Lung (tissue), 11 donors: ENCODE measurements at regions not wholly inside any gene's neighbourhood (a gene's known extent, or its start where the extent isn't known, plus 50 kb on each side); places are given as distances from the start of the nearest gene placed in this dataset.

Experiments
- ATAC-seq: fragments of 200-7000 bp; cut with Tn5 transposase; one replicate; pipeline ENCODE4 v1.9.1; 2020; ENCODE audit warnings: moderate number of reproducible peaks; ENCODE audit not compliant: insufficient read depth, low FRiP score
- DNase-seq, 3 donors: peaks; one replicate each; pipeline ENCODE4 v3.0.0-alpha.2; 2013 to 2017
- H3K27ac ChIP-seq, 2 donors: one replicate each; pipeline ENCODE4 v1.5.1; 2013; ENCODE audit warnings: mild to moderate bottlenecking in 2 of 2, moderate library complexity in 2 of 2, control low read depth in 1 of 2, inconsistent platforms in 1 of 2, low read depth in 1 of 2, low read length in 1 of 2
- H3K27me3 ChIP-seq, 3 donors: one replicate each; pipeline ENCODE4 v1.5.1; 2013; ENCODE audit warnings: low read length in 2 of 3; ENCODE audit not compliant: control insufficient read depth in 3 of 3, insufficient read depth in 3 of 3
- H3K36me3 ChIP-seq, 4 donors: one replicate each; pipeline ENCODE4 v1.5.1; 2013; ENCODE audit warnings: low read length in 4 of 4, mild to moderate bottlenecking in 1 of 4, moderate library complexity in 1 of 4; ENCODE audit not compliant: control insufficient read depth in 4 of 4, insufficient read depth in 4 of 4
- H3K4me1 ChIP-seq, 5 donors: one replicate each; pipeline ENCODE4 v1.5.1; 2013; ENCODE audit warnings: low read length in 5 of 5, mild to moderate bottlenecking in 2 of 5, moderate library complexity in 1 of 5; ENCODE audit not compliant: control insufficient read depth in 5 of 5, insufficient read depth in 5 of 5
- H3K4me3 ChIP-seq: one replicate; pipeline ENCODE4 v1.5.1; 2013; ENCODE audit warnings: mild to moderate bottlenecking, control low read depth, moderate library complexity
- H3K9ac ChIP-seq, 2 donors: one replicate each; pipeline ENCODE4 v1.5.1; 2013; ENCODE audit warnings: low read length in 2 of 2, control low read depth in 1 of 2; ENCODE audit not compliant: insufficient read depth in 1 of 2
- H3K9me3 ChIP-seq, 4 donors: one replicate each; pipeline ENCODE4 v1.5.1; 2013; ENCODE audit warnings: low read length in 3 of 4, mild to moderate bottlenecking in 1 of 4, moderate library complexity in 1 of 4; ENCODE audit not compliant: control insufficient read depth in 4 of 4, insufficient read depth in 3 of 4
- WGBS, 2 donors: extraction: QIAGEN DNeasy Blood & Tissue Kit; methylation state at CpG; one replicate each; pipeline ENCODE4 v1.1.7; 2013; 5-methylcytosine and 5-hydroxymethylcytosine counted together
- TF ChIP-seq, protein P1 (sequence below): IDR thresholded peaks from 2 replicates; pipeline ENCODE4 v1.5.1; 2012; ENCODE audit warnings: mild to moderate bottlenecking; ENCODE audit errors: control extremely low read depth, extremely low read depth
- donor health status: control.
- donor health status: control.
- donor health status: Bipolar disorder and iron deficiency.
- donor health status: healthy.
- donor health status: DM: yes; HTN: yes; CAD: no.

DNA sequence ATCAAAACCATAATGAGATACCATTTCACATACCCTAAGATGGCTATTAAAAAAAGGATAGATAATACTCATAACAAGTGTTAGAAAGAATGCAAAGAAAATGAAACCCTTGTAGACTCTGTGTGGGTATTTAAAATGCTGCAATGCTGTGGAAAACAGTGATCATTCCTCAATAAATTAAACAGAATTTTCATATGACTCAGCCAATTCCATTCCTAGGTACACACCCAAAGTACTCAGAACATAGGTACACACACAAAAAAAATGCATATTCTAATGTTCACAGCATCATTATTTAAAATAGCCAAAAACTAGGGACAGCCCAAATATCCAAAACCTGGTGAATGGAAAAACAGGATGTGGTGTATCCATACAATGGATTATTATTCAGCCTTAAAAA is 502.3 kb downstream of the KCNJ3 start:
- TF ChIP-seq, protein P1, sequence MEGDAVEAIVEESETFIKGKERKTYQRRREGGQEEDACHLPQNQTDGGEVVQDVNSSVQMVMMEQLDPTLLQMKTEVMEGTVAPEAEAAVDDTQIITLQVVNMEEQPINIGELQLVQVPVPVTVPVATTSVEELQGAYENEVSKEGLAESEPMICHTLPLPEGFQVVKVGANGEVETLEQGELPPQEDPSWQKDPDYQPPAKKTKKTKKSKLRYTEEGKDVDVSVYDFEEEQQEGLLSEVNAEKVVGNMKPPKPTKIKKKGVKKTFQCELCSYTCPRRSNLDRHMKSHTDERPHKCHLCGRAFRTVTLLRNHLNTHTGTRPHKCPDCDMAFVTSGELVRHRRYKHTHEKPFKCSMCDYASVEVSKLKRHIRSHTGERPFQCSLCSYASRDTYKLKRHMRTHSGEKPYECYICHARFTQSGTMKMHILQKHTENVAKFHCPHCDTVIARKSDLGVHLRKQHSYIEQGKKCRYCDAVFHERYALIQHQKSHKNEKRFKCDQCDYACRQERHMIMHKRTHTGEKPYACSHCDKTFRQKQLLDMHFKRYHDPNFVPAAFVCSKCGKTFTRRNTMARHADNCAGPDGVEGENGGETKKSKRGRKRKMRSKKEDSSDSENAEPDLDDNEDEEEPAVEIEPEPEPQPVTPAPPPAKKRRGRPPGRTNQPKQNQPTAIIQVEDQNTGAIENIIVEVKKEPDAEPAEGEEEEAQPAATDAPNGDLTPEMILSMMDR: no peak
- H3K4me1 ChIP-seq: no peaks in the 10 kb centered on the region
- no peak for ATAC-seq
- H3K9me3 ChIP-seq: peaks cover 0 to 3% (median 0%) of the 10 kb centered on the region in 4 donors
- H3K27me3 ChIP-seq: no peaks in the 10 kb centered on the region
- no peak overlapping the region for H3K4me3 ChIP-seq
- H3K9ac ChIP-seq: no peak overlapping the region
- H3K27ac ChIP-seq: no peak overlapping the region
- DNase-seq: no peak
- H3K36me3 ChIP-seq: no peaks in the 10 kb centered on the region

DNA sequence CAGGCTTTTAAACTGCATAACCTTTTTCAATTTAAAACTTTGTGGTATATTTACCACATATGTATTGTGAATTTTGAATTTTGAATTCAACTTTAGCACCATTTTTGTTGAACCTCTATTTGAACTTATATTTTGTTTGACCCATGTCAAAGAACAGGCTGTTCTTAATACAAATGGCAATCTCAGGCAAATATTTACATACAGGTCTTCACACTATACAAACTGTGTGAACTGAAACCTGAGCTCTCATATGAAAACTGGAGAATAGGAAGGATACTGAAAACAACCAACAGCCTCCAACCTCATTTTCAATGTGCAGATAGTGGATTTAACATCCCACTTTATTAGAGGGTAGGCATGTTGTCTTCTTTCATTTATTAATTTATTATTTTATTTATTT is 491.8 kb downstream of the KCNJ3 start:
- Histone ChIP-seq H3K9me3 (peaks cover 0 to 3% (median 0%) of the 10 kb centered on the region in 4 donors), H3K4me1 (no peaks in the 10 kb centered on the region), H3K36me3 (no peaks in the 10 kb centered on the region), H3K4me3 (no peak overlapping the region), H3K9ac (no peak overlapping the region), H3K27me3 (no peaks in the 10 kb centered on the region), H3K27ac (no peak overlapping the region)
- DNase-seq: peak in 1 of 3 donors; percentile 8
- no peak for ATAC-seq
- TF ChIP-seq, protein P1: no peak

DNA sequence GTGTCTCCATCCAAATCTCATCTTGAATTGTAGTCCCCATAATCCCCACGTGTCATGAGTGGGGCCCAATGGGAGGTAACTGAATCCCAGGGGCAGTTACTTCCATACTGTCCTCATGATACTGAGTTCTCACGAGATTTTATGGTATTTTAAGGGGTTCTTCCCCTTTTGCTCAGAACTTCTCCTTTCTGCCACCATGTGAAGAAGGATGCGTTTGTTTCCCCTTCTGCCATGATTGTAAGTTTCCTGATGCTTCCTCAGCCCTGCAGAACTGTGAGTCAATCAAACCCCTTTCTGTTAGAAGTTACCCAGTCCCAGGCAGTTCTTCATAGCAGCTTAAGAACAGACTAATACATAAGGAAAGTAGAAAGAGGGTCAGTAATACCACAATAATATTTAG is 480.4 kb downstream of the KCNJ3 start:
- TF ChIP-seq, protein P1: no peak
- Histone ChIP-seq H3K27ac (no peak overlapping the region), H3K4me3 (no peak overlapping the region), H3K9ac (no peak overlapping the region), H3K36me3 (no peaks in the 10 kb centered on the region), H3K27me3 (no peaks in the 10 kb centered on the region), H3K4me1 (no peaks in the 10 kb centered on the region), H3K9me3 (no peaks in the 10 kb centered on the region)
- WGBS, 2 donors: 50 to 66% methylated on average over 3 of the region's 3 CpGs
- no peak for ATAC-seq
- DNase-seq: no peak

DNA sequence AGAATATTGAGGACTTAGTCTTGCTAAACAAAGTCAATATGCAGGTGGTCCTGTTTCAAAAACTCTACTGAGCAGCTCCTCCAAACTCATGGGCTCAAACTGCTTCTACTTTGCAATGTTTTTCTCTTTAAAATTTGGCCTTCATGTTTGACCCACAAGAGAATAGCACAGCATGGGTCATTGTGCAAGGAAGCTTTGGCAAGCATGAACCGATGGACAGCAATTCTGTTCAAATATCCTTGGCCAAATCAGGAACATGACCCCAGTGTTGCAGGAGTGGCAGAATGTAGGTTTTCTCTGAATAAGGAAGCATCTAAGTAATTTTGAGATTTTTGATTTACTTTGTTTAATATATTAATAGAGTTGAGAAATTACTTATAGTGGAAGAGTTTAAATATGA is 477.9 kb downstream of the KCNJ3 start:
- H3K36me3 ChIP-seq: no peaks in the 10 kb centered on the region
- no peaks in the 10 kb centered on the region for H3K27me3 ChIP-seq
- 63 to 74% methylated on average over 1 of the region's 1 CpG for WGBS, 2 donors
- TF ChIP-seq, protein P1: no peak
- H3K4me3 ChIP-seq: no peak overlapping the region
- H3K9me3 ChIP-seq: peaks cover 0 to 4% (median 0%) of the 10 kb centered on the region in 4 donors
- no peak for ATAC-seq
- H3K4me1 ChIP-seq: no peaks in the 10 kb centered on the region
- peak in 1 of 3 donors; percentile 6 for DNase-seq
- H3K9ac ChIP-seq: no peak overlapping the region
- no peak overlapping the region for H3K27ac ChIP-seq
